OCI-LY1 (cell line): ENCODE measurements at regions not wholly inside any gene's neighbourhood (a gene's known extent, or its start where the extent isn't known, plus 50 kb on each side); places are given as distances from the start of the nearest gene placed in this dataset.

ENCODE experiments used
- CTCF ChIP-seq: fragments of 200-600 bp; sonication (generic), shearing (Covaris generic); IDR thresholded peaks from 2 replicates; pipeline ENCODE4 v1.5.1; 2017; ENCODE audit warnings: mild to moderate bottlenecking, antibody characterized with exemption, low read length, moderate library complexity, mixed read lengths
- EZH2 ChIP-seq: fragments of 200-600 bp; sonication (generic), shearing (Covaris generic); IDR thresholded peaks from 2 replicates; pipeline ENCODE4 v1.8.0; 2017; ENCODE audit warnings: borderline replicate concordance, mixed run types, mild to moderate bottlenecking, antibody characterized with exemption, low read length, moderate library complexity, mixed read lengths

GRCh38 chr20:48049641-48050040 lies 264.4 kb upstream of the SULF2 start:
- no peak for TF ChIP-seq EZH2
- TF ChIP-seq CTCF, result no peak
